K562 (cell line): ENCODE measurements at regions not wholly inside any gene's neighbourhood (a gene's known extent, or its start where the extent isn't known, plus 50 kb on each side); places are given as distances from the start of the nearest gene placed in this dataset.

ENCODE experiments used
- CBX5 ChIP-seq: IDR thresholded peaks from 2 replicates; pipeline ENCODE4 v1.6.1; 2014; ENCODE audit warnings: low read depth, borderline replicate concordance
- CLOCK ChIP-seq: fragments of 250-450 bp; sonication (Bioruptor Pico); IDR thresholded peaks from 2 replicates; pipeline ENCODE4 v1.4.0; 2020; ENCODE audit warnings: mild to moderate bottlenecking, moderate library complexity, borderline replicate concordance
- CREB1 ChIP-seq, 2 experiments: sonication (generic) in 1 of 2; formaldehyde crosslinking in 1 of 2; IDR thresholded peaks; 2 replicates each; pipeline versions ENCODE4 v1.6.1 to v1.8.0; 2012 to 2022; ENCODE audit warnings: inconsistent platforms in 1 of 2, mild to moderate bottlenecking in 1 of 2, missing genetic modification reagents in 1 of 2, moderate library complexity in 1 of 2
- CXXC5 ChIP-seq: fragments of 250-450 bp; sonication (Bioruptor Pico); IDR thresholded peaks from 2 replicates; pipeline ENCODE4 v1.8.0; 2022; ENCODE audit warnings: inconsistent platforms, mild to moderate bottlenecking, moderate library complexity
- GATAD2B ChIP-seq: fragments of 450-650 bp; IDR thresholded peaks from 2 replicates; pipeline ENCODE4 v1.6.1; 2017; ENCODE audit warnings: mild to moderate bottlenecking, borderline replicate concordance
- HMG20B ChIP-seq: fragments of 250-450 bp; sonication (Bioruptor Pico); IDR thresholded peaks from 2 replicates; pipeline ENCODE4 v1.5.0; 2021; ENCODE audit warnings: mild to moderate bottlenecking
- JUNB ChIP-seq: fragments of 450-650 bp; formaldehyde crosslinking; conservative IDR thresholded peaks from 2 replicates; pipeline ENCODE4 v1.4.0; 2020; ENCODE audit warnings: mild to moderate bottlenecking
- KDM1A ChIP-seq, 2 experiments: fragments of 450-650 bp; IDR thresholded peaks; 2 replicates each; pipeline ENCODE4 v1.6.1; 2016; ENCODE audit warnings: mild to moderate bottlenecking in 2 of 2
- RERE ChIP-seq: sonication (generic); formaldehyde crosslinking; IDR thresholded peaks from 2 replicates; pipeline ENCODE4 v1.8.0; 2023; ENCODE audit warnings: missing genetic modification reagents, mild to moderate bottlenecking, borderline replicate concordance
- TAL1 ChIP-seq: fragments of 450-650 bp; IDR thresholded peaks from 2 replicates; pipeline ENCODE4 v1.6.1; 2016; ENCODE audit warnings: mild to moderate bottlenecking
- ZBTB5 ChIP-seq: fragments of 450-650 bp; IDR thresholded peaks from 2 replicates; pipeline ENCODE4 v1.6.1; 2017; ENCODE audit warnings: antibody characterized with exemption
- ZNF121 ChIP-seq: sonication (generic); formaldehyde crosslinking; conservative IDR thresholded peaks from 2 replicates; pipeline ENCODE4 v1.8.0; 2022; ENCODE audit warnings: missing genetic modification reagents
- TF ChIP-seq, protein P1 (sequence below), 2 experiments: fragments of 450-650 bp; IDR thresholded peaks; 2 replicates each; pipeline ENCODE4 v1.6.1; 2018; ENCODE audit warnings: mild to moderate bottlenecking in 2 of 2, low read depth in 1 of 2; ENCODE audit not compliant: partially characterized antibody in 2 of 2

DNA sequence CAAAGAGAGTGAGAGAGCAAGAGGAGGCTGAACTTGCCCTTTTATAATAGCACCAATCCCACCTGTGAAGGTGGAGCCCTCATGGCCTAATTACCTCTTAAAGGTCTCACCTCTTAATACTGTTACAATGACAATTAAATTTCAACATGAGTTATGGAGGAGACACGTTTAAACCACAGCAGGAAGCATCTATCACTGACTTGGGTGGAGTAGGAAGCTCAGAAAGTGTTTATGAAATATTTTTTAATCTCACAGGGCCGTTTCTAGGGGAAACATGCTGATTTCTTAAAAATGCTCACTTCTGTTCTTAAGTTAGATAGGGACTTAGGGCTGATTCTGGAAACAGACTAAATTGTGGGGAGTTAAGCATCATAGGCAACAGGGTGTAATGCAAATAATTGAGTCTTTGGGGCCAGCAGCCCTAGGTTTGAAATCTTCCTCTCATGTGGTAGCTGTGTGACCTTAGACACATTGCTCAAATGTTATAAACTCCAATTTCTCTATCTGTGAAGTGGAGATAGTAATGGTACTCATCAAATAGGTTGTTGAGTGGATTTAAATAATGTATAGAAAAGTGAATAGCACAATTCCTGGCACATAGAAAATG lies 133.3 kb upstream of the KLHL25 start (continued):
- no peak for TF ChIP-seq RERE
- TF ChIP-seq CBX5 = no peak
- no peak for TF ChIP-seq ZBTB5
- no peak for TF ChIP-seq CXXC5 (CRISPR knock-in tag)
- TF ChIP-seq GATAD2B = no peak
- TF ChIP-seq HMG20B (CRISPR knock-in tag) = no peak
- no peak for TF ChIP-seq KDM1A (IDR thresholded peaks at IDR 0.05)
- no peak for TF ChIP-seq TAL1
- TF ChIP-seq ZNF121 (CRISPR knock-in tag) = no peak
- no peak for TF ChIP-seq CREB1 (IDR thresholded peaks at IDR 0.05)
- TF ChIP-seq CREB1 (CRISPR knock-in tag; IDR thresholded peaks at IDR 0.05) = no peak
- no peak for TF ChIP-seq JUNB
- TF ChIP-seq CLOCK (CRISPR knock-in tag) = no peak
- TF ChIP-seq, protein P1, sequence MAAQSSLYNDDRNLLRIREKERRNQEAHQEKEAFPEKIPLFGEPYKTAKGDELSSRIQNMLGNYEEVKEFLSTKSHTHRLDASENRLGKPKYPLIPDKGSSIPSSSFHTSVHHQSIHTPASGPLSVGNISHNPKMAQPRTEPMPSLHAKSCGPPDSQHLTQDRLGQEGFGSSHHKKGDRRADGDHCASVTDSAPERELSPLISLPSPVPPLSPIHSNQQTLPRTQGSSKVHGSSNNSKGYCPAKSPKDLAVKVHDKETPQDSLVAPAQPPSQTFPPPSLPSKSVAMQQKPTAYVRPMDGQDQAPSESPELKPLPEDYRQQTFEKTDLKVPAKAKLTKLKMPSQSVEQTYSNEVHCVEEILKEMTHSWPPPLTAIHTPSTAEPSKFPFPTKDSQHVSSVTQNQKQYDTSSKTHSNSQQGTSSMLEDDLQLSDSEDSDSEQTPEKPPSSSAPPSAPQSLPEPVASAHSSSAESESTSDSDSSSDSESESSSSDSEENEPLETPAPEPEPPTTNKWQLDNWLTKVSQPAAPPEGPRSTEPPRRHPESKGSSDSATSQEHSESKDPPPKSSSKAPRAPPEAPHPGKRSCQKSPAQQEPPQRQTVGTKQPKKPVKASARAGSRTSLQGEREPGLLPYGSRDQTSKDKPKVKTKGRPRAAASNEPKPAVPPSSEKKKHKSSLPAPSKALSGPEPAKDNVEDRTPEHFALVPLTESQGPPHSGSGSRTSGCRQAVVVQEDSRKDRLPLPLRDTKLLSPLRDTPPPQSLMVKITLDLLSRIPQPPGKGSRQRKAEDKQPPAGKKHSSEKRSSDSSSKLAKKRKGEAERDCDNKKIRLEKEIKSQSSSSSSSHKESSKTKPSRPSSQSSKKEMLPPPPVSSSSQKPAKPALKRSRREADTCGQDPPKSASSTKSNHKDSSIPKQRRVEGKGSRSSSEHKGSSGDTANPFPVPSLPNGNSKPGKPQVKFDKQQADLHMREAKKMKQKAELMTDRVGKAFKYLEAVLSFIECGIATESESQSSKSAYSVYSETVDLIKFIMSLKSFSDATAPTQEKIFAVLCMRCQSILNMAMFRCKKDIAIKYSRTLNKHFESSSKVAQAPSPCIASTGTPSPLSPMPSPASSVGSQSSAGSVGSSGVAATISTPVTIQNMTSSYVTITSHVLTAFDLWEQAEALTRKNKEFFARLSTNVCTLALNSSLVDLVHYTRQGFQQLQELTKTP (IDR thresholded peaks at IDR 0.05; ENCODE audit: low read depth in 1 of 2, partially characterized antibody in 2 of 2) = no peak
- TF ChIP-seq, all 486 proteins: peak for 0
